Superior temporal gyrus (tissue), 1 donor: ENCODE measurements at regions not wholly inside any gene's neighbourhood (a gene's known extent, or its start where the extent isn't known, plus 50 kb on each side); places are given as distances from the start of the nearest gene placed in this dataset.
"Not testable (repeated sequence)": the region's sequence is repeated elsewhere in the genome, so short reads cannot be mapped to it uniquely, and the experiment has no call there.

Experiments used
- DNase-seq: peaks from one replicate; pipeline ENCODE4 v3.0.0-alpha.2; 2016; ENCODE audit errors: extremely low spot score

GRCh38 chr4:138113819-138114400, 128.2 kb downstream of the SLC7A11 start:
- DNase-seq, result no peak

DNA sequence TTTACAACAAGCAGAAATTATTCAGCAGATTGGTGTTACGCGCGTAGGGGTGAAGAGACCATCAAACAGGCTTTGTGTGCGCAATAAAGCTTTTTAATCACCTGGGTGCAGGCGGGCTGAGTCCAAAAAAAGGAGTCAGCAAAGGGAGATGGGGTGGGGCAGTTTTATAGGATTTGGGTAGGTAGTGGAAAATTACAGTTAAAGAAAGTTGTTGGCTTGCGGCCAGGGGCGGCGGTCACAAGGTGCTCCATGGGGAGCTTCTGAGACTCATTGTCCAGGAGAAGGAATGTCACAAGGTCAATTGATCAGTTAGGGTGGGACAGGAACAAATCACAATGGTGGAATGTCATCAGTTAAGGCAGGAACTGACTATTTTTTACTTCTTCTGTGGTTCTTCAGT, 129.3 kb downstream of the SLC7A11 start:
- DNase-seq, result not testable (repeated sequence)

DNA sequence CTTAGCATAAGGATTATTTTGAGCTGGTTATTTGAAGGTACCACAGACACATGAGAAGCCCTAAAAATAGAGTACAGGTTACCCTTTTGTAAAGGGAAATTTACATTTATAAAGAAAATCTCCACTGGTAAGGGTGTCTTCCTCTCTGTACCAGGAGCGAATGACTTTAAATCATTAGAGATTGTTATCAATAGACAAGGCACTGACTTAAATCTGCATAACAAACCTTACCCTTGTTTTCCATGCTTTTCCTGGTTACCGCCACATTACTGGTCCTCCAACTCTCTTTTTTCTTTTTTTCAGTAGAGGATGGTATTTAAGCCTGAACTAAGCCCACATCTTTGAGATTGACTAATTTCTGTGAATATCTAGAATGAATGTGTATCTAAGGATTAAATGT, 129.8 kb downstream of the SLC7A11 start:
- no peak for DNase-seq

DNA sequence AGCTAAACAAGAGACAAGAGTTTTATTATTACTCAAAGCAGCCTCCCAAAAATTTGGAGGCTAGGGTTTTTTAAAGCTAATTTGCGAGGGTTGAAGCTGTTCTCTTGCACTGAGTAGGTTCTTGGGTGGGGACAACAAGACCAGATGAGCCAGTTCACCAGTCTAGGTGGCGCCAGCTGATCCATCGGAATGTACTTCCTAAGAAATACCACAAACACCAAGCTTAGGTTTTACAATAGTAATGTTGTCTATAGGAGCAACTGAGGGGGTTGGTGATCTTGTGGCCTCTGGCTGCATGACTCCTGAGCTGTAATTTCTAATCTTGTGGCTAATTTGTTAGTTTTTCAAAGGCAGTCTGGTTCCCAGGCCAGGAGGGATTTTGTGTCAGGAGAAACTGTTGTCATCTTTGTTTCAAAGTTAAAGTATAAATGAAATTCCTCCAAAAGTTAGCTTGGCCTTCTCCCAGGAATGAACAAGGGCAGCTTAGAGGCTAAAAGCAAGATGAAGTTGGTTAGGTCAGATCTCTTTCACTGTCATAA, 130.6 kb downstream of the SLC7A11 start:
- no peak for DNase-seq

GRCh38 chr4:138110815-138111214, 131.3 kb downstream of the SLC7A11 start:
- DNase-seq, result no peak

DNA sequence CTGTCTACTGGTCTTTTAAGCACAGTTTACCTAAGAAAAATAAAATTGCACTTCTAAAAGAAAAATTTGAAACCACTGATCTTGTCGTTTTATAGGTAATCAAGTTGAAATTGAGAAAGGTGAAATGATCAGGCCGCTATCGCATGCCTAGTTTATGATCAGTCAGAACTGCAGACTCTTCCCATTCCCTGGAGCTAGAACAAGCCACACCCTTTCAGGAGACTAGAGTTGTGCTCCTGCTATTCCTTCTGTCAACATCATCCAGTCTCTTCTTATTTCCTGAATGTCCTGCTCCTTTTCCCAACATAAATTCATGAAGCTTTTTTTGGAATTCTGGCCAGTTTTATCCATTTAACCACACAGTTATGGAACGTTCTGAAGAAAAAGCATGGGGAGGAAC, 135.1 kb downstream of the SLC7A11 start:
- DNase-seq, result no peak

DNA sequence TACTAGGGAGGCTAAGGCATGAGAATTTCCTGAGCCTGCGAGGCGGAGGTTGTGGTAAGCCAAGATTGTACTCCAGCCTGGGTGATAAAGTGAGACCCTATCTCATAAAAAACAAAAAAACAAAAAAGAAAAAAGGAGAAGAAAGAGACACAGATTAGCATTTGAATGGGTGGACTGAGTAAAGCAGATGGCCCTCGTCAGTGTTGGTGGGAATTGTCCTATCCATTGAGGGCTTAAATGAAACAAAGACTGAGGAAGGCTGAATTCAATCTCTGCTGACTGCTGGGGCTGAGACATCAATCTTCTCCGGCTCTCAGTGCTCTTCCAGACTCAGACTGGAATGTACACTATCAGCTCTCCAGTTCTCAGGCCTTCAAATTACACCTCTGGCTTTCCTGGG, 136.8 kb downstream of the SLC7A11 start:
- DNase-seq, result no peak

GRCh38 chr4:138104284-138104680, 137.9 kb downstream of the SLC7A11 start:
- DNase-seq, result no peak

GRCh38 chr4:138103597-138104283, 138.4 kb downstream of the SLC7A11 start:
- no peak for DNase-seq

GRCh38 chr4:138099385-138099784, 142.8 kb downstream of the SLC7A11 start:
- DNase-seq, result no peak

GRCh38 chr4:138097912-138098600, 144.1 kb downstream of the SLC7A11 start:
- DNase-seq, result no peak

- DNase-seq, result no peak
Observed at GRCh38 chr4:138096384-138097062, 145.6 kb downstream of the SLC7A11 start.

- DNase-seq, result no peak
Observed at GRCh38 chr4:138095378-138095777, 146.8 kb downstream of the SLC7A11 start.

DNA sequence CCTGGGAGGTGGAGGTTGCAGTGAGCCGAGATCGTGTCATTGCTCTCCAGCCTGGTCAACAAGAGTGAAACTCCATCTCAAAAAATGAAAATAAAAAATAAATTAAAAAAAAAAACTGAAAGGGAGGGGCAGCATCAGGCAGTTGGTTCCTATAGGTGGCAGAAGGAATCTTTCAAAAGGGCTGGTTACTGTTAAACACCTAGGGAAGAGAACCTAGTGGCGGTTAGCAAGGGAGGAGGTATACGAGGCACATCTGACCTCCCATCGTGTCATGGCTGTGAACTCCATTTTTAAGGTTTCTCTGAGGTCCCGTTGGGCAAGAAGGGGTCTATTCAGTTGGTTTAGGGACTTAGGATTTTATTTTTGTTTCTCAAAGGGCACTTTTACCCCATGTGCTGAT, 150.1 kb downstream of the SLC7A11 start:
- no peak for DNase-seq

GRCh38 chr4:138090918-138091676, 151.1 kb downstream of the SLC7A11 start:
- no peak for DNase-seq

- DNase-seq, result peak; percentile 95
Observed at GRCh38 chr4:138090150-138090917, 151.8 kb downstream of the SLC7A11 start.

GRCh38 chr4:138088449-138089208, 153.5 kb downstream of the SLC7A11 start:
- DNase-seq, result no peak

DNA sequence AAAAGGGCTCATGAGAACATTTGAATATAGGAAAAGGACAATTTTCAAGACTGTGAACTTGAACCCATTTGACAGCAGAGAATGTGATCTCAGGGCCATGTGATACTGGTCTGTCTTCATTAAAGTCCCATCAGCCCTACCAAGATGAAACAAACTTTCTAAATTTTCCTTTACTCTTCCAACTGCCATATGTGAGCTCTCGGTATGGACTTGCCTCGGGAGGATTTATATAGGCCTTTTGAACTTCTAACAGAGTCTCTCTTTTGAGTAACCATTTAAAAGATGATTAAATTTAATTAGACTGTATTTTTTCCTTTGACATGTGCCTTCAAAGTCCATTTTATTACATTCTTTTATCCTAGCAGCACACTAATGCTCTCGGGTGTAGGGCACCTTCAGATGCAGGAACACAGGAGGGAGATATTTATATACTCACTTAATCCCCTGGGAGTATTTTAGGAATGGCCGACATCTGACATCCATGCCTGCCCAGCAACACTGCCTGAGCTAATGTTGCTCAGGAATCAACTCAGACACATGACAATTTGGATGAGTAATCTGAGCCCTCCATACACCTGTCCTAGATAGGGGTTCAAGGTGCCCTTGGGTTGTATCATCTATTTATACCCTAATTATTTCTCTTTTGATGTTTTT, 155.0 kb downstream of the SLC7A11 start:
- DNase-seq, result no peak

- no peak for DNase-seq
Observed at GRCh38 chr4:138086611-138087041, 155.5 kb downstream of the SLC7A11 start.
